HG02763 (cell line): ENCODE measurements at regions not wholly inside any gene's neighbourhood (a gene's known extent, or its start where the extent isn't known, plus 50 kb on each side); places are given as distances from the start of the nearest gene placed in this dataset.

Experiments used
- ATAC-seq: cut with Tn5 transposase; IDR thresholded peaks from one replicate; pipeline ENCODE4 v1.9.1; 2021; ENCODE audit warnings: mild to moderate bottlenecking, moderate library complexity; ENCODE audit not compliant: unreplicated experiment

- no peak for ATAC-seq
These were observed 81.1 kb upstream of the HS6ST1 start for GRCh38 chr2:128399690-128400291.

DNA sequence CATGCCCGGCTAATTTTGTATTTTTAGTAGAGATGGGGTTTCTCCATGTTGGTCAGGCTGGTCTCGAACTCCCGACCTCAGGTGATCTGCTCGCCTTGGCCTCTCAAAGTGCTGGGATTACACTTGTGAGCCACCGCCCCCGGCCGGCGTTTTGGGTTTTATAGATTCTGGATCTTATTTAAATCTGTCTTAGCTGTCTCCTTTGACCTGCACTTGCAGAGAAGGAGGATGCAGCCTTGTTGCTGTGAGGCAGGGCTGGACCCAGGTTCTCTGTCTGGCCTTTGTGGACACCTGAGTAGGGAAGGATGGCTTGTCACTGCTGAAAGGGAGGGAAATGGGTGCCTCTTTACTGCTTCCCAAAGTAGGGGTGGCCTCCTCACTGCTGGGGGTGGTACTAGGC, 83.0 kb upstream of the HS6ST1 start:
- ATAC-seq: no peak

GRCh38 chr2:128402911-128403670, 84.4 kb upstream of the HS6ST1 start:
- no peak for ATAC-seq

GRCh38 chr2:128403814-128404708, 85.4 kb upstream of the HS6ST1 start:
- no peak for ATAC-seq

GRCh38 chr2:128404709-128405466, 86.2 kb upstream of the HS6ST1 start:
- no peak for ATAC-seq

DNA sequence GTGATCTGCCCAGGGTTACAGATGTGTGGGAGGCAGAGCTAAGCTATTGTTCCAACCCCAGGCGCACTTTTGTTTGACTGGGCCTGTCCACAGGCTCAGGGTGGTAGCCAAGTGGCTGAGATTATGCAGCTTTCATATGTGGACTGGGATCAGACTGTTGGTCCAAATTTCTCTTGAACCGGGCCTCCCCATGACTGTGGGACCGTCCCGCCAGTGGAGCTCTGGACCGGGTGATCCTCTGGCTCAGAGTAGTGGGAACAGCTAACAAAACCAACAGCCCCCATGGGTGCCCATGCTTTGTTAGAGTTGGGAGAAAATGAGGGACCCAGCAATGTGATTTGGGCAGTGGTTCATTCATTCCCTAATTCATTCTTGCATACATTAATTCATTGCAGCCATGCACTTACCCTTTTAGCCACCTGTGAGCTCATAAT, 86.8 kb upstream of the HS6ST1 start:
- ATAC-seq: no peak

GRCh38 chr2:128405981-128406613, 87.4 kb upstream of the HS6ST1 start:
- ATAC-seq: no peak

DNA sequence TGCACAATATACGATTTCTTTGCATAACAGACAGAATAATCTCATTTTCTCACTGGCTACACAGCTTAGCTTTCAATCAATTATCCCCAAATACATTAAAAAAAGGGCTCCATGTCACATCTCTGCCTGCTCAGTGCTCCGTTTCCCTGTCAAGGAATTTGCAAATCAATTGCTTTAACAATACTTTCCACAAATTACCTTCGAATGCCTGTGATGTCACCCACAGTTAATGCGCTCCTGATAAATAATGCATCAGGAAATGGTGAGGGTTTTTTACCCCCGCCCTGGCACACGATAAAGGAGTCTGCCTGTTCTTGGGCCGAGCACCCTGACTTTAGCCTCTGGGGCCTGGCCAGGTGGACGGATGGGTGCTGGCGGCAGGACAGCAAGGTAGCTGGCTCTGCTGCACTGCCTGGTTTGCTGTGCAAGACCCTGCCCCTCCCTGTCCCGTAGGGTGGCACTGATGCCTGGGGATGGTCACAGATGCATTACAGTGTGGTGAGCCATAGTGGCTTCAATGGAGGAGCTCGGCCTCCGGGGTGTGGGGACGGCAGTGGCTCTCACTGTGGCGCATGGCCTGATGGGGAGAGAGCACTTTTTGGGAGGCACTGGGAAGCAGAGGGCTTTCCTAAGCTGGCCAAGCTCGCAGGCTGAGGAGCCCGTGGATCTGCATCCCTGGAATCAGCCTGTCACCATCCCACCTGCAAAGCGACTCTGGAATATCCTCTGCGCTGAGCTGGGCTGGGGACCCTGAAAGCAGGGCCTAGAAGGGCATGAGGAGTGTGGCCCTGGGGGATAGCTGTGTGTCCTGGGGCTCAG, 88.3 kb upstream of the HS6ST1 start:
- no peak for ATAC-seq

DNA sequence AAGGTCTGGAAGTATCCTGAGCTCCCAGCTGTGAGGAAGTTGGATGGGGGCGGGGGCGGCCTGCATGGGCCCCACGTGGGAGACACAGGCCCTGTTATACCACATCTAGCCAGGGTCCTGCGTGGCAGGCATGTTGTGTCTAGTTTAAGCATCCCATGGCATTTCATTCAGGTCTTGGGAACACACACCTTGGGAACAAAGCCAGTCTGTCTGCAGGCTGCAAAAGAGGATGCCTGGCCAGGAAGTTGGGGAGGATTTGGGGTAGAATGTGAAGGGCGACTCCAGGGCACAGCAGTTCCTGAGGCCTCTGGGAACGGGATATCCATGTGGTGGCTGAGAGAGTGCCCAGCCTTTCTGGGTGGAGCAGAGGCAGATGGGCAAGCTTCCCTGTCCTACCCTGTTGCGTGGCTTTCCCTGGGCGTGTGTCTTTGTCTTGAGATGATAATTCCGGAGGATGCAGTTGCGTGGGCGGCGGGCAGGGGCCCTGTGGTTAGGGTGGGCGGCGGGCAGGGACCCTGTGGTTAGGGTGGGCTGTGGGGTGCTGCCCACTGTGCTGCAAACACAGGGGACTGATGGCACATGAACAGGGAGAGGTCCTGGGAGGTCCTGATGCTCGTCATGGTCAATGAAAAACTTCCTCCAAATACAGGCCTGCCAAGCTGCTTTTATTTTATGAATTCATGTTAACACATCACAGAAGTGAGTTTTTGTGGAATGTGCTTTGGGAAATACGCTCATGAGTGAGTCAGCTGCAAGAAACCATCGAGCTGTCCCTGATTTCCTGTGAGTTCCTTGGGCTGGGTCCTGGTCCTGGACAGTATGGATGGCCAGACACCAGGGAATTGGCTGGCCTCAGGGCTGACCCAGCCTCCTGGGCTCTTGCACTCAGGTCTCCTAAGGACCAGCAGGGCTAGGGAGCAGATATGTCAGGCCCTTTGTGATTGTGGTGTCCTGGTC, 90.0 kb upstream of the HS6ST1 start:
- no peak for ATAC-seq

- no peak for ATAC-seq
These were observed 90.8 kb upstream of the HS6ST1 start for GRCh38 chr2:128409326-128410034.

DNA sequence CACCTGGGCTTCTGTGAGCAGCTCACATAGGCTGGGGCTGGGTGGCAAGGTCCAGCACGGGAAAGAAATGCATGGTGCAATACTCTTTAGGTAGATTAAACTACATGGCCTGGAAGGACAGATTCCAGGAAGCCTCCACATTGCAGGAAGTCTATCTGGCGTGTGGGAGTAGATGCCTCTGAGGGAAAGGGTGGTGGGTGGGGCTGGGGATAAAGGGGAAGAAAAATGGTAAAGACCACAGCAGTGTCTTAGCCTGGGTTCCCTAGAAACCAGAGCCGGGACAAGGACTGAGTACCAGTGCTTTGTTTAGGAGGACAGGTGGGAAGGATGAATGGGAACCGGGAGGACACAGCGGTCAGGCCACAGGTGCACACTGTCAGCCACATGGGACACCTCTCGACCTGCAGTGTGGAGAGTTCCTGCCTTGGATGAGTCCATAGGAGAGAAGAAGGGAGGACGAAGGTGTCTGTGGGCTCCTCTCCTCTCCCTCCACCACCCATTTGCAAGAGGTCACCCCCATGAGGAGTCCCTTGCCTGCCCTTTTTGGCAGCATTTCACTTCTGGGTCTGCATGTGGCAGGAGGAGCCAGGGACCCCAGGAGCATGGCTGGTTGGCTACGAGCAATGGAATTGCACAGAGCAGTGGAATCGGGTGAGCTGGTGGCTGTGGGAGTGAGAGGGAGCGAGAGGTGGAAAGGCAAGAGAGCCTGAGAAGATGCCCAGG, 91.5 kb upstream of the HS6ST1 start:
- no peak for ATAC-seq

- ATAC-seq: no peak
These were observed 92.1 kb upstream of the HS6ST1 start for GRCh38 chr2:128410758-128411215.

- no peak for ATAC-seq
These were observed 92.8 kb upstream of the HS6ST1 start for GRCh38 chr2:128411431-128411830.

DNA sequence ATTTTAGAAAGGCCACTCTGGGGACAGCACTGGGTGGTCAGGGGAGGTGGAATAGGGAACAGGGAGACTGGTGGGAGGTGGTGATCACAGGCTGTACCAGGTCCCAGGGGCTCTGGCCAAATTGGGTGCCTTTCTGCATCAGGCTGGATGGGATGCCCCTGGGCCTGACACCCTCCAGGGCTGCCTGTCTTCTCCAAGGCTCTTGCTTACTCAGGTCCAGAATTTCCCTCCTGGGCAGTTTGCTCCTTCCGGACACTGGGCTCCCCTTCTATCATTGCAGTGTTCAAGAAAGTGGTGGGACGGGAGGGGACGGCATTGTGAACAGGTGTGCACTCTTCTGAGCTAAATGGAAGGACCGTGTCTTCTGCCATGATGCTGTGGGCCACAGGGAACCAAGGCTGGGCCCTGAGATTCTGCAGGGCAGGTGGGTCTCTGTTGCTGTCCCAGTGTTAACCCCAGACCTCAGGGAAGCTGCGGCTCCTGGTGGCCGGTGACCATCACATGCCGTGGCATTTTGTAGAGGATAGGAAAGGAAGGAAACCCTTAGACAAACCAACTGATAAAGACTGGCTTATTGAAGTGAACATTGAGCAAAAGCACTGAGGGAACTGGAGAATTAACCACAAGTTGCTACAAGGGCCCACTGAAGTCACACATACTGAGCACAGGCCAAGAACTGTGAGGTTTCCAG, 93.7 kb upstream of the HS6ST1 start:
- ATAC-seq: no peak

GRCh38 chr2:128413014-128413717, 94.5 kb upstream of the HS6ST1 start:
- ATAC-seq: no peak
